ENCODE measurements at regions not wholly inside any gene's neighbourhood (a gene's known extent, or its start where the extent isn't known, plus 50 kb on each side); places are given as distances from the start of the nearest gene placed in this dataset.

- TF ChIP-seq POLR2A (IDR thresholded peaks at IDR 0.05) = no peak
- TF ChIP-seq, protein P1, sequence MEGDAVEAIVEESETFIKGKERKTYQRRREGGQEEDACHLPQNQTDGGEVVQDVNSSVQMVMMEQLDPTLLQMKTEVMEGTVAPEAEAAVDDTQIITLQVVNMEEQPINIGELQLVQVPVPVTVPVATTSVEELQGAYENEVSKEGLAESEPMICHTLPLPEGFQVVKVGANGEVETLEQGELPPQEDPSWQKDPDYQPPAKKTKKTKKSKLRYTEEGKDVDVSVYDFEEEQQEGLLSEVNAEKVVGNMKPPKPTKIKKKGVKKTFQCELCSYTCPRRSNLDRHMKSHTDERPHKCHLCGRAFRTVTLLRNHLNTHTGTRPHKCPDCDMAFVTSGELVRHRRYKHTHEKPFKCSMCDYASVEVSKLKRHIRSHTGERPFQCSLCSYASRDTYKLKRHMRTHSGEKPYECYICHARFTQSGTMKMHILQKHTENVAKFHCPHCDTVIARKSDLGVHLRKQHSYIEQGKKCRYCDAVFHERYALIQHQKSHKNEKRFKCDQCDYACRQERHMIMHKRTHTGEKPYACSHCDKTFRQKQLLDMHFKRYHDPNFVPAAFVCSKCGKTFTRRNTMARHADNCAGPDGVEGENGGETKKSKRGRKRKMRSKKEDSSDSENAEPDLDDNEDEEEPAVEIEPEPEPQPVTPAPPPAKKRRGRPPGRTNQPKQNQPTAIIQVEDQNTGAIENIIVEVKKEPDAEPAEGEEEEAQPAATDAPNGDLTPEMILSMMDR (IDR thresholded peaks at IDR 0.05) = no peak
These were observed 255.1 kb upstream of the RAB4A start for GRCh38 chr1:229015806-229016205.
